Breast epithelium (tissue), 4 donors: ENCODE measurements at regions not wholly inside any gene's neighbourhood (a gene's known extent, or its start where the extent isn't known, plus 50 kb on each side); places are given as distances from the start of the nearest gene placed in this dataset.

Experiments used
- DNase-seq, 2 donors: peaks; one replicate each; pipeline ENCODE4 v3.0.0-alpha.2; 2019; ENCODE audit warnings: low spot score in 2 of 2
- H3K27ac ChIP-seq, 2 donors: fragments of 200-600 bp; sonication (generic) in 1 of 2; one replicate each; pipeline ENCODE4 v1.5.1; 2016 to 2019; ENCODE audit warnings: mild to moderate bottlenecking in 1 of 2
- H3K27me3 ChIP-seq, 2 donors: fragments of 200-600 bp; sonication (generic) in 1 of 2; one replicate each; pipeline versions ENCODE4 v1.5.1 to v1.6.0; 2017 to 2019; ENCODE audit warnings: control low read depth in 1 of 2, mild to moderate bottlenecking in 1 of 2
- H3K36me3 ChIP-seq: fragments of 200-600 bp; one replicate; pipeline ENCODE4 v1.5.1; 2019
- H3K4me1 ChIP-seq, 2 donors: fragments of 200-600 bp; sonication (generic); one replicate each; pipeline ENCODE4 v1.5.1; 2016 to 2019; ENCODE audit warnings: control low read depth in 1 of 2
- H3K4me3 ChIP-seq, 3 donors: fragments of 200-600 bp; sonication (generic); 1 replicate in 2 of 3; 2 replicates in 1 of 3; pipeline ENCODE4 v1.5.1; 2016 to 2019; ENCODE audit warnings: mild to moderate bottlenecking in 3 of 3, moderate library complexity in 2 of 3
- H3K9me3 ChIP-seq, 2 donors: fragments of 200-600 bp; sonication (generic) in 1 of 2; one replicate each; pipeline ENCODE4 v1.5.1; 2016 to 2019; ENCODE audit warnings: control low read depth in 1 of 2
- CTCF ChIP-seq, 3 donors: fragments of 450-650 bp; IDR thresholded peaks; one replicate each; pipeline ENCODE4 v1.5.1; 2016 to 2017; ENCODE audit warnings: antibody characterized with exemption in 3 of 3, mild to moderate bottlenecking in 3 of 3, moderate library complexity in 3 of 3
- POLR2A ChIP-seq: fragments of 450-650 bp; IDR thresholded peaks from one replicate; pipeline ENCODE4 v1.6.1; 2016; ENCODE audit warnings: antibody characterized with exemption, mild to moderate bottlenecking, moderate library complexity
- POLR2AphosphoS5 ChIP-seq, 3 donors: sonication (generic); formaldehyde crosslinking; IDR thresholded peaks; one replicate each; pipeline ENCODE4 v1.6.1; 2017; ENCODE audit warnings: antibody characterized with exemption in 3 of 3
- intact Hi-C: fragments of 100-400 bp; cut with DNase I; formaldehyde crosslinking; loops from one replicate; pipeline ENCODE4 v1.15.1; 2023; ENCODE audit warnings: low total_unique reads

- no peak overlapping the region for H3K4me3 ChIP-seq
- intact Hi-C loops = no loop called here
Observed at GRCh38 chr11:122305426-122306320, 189.7 kb upstream of the BLID start.

GRCh38 chr11:122304973-122305372 lies 189.0 kb upstream of the BLID start:
- no peaks in the 10 kb centered on the region for H3K4me1 ChIP-seq
- no peak overlapping the region for H3K27ac ChIP-seq
- intact Hi-C loops = no loop called here
- H3K4me3 ChIP-seq = no peak overlapping the region
- H3K9me3 ChIP-seq = no peaks in the 10 kb centered on the region
- no peaks in the 10 kb centered on the region for H3K36me3 ChIP-seq
- no peaks in the 10 kb centered on the region for H3K27me3 ChIP-seq
- TF ChIP-seq POLR2A (no peak), CTCF (IDR thresholded peaks at IDR 0.05) (no peak), POLR2AphosphoS5 (IDR thresholded peaks at IDR 0.05) (no peak)
- no peak for DNase-seq

More at GRCh38 chr11:122305426-122306320, 189.7 kb upstream of the BLID start:
- Histone ChIP-seq H3K9me3 (no peaks in the 10 kb centered on the region), H3K27me3 (no peaks in the 10 kb centered on the region), H3K36me3 (no peaks in the 10 kb centered on the region), H3K4me1 (no peaks in the 10 kb centered on the region), H3K27ac (no peak overlapping the region)
- DNase-seq = no peak
- TF ChIP-seq POLR2A (no peak), POLR2AphosphoS5 (IDR thresholded peaks at IDR 0.05) (peak in 1 of 3 donors; percentile 3)

GRCh38 chr11:122304306-122304705 lies 188.3 kb upstream of the BLID start:
- Histone ChIP-seq H3K27me3 (no peaks in the 10 kb centered on the region), H3K27ac (no peak overlapping the region), H3K4me1 (no peaks in the 10 kb centered on the region), H3K9me3 (no peaks in the 10 kb centered on the region), H3K4me3 (no peak overlapping the region), H3K36me3 (no peaks in the 10 kb centered on the region)
- no peak for DNase-seq
- TF ChIP-seq CTCF (IDR thresholded peaks at IDR 0.05) = no peak
- no peak for TF ChIP-seq POLR2AphosphoS5 (IDR thresholded peaks at IDR 0.05)
- TF ChIP-seq POLR2A = no peak
- intact Hi-C loops = no loop called here

- H3K4me3 ChIP-seq = no peak overlapping the region
Observed at GRCh38 chr11:122294041-122294440, 178.0 kb upstream of the BLID start.

GRCh38 chr11:122293296-122294023 lies 177.4 kb upstream of the BLID start:
- no peaks in the 10 kb centered on the region for H3K36me3 ChIP-seq
- no peak for TF ChIP-seq POLR2A
- no peak for TF ChIP-seq CTCF (IDR thresholded peaks at IDR 0.05)
- no peak for TF ChIP-seq POLR2AphosphoS5 (IDR thresholded peaks at IDR 0.05)
- no peak overlapping the region for H3K27ac ChIP-seq
- DNase-seq = no peak
- H3K9me3 ChIP-seq = peaks cover 5% of the 10 kb centered on the region in 2 donors
- intact Hi-C loops = no loop called here
- H3K4me1 ChIP-seq = no peaks in the 10 kb centered on the region
- no peaks in the 10 kb centered on the region for H3K27me3 ChIP-seq
- no peak overlapping the region for H3K4me3 ChIP-seq

More at GRCh38 chr11:122294041-122294440, 178.0 kb upstream of the BLID start:
- no peaks in the 10 kb centered on the region for H3K4me1 ChIP-seq
- intact Hi-C loops = no loop called here
- H3K9me3 ChIP-seq = peaks cover 10 to 11% of the 10 kb centered on the region in 2 donors
- H3K27me3 ChIP-seq = no peaks in the 10 kb centered on the region
- H3K27ac ChIP-seq = no peak overlapping the region
- DNase-seq = no peak
- TF ChIP-seq POLR2A (no peak), CTCF (IDR thresholded peaks at IDR 0.05) (no peak), POLR2AphosphoS5 (IDR thresholded peaks at IDR 0.05) (no peak)
- H3K36me3 ChIP-seq = no peaks in the 10 kb centered on the region
